GM19240 (cell line): ENCODE measurements at regions not wholly inside any gene's neighbourhood (a gene's known extent, or its start where the extent isn't known, plus 50 kb on each side); places are given as distances from the start of the nearest gene placed in this dataset.

ENCODE experiments used
- DNase-seq: peaks from one replicate; pipeline ENCODE4 v3.0.0; 2011; ENCODE audit warnings: low spot score; ENCODE audit not compliant: insufficient read length

DNA sequence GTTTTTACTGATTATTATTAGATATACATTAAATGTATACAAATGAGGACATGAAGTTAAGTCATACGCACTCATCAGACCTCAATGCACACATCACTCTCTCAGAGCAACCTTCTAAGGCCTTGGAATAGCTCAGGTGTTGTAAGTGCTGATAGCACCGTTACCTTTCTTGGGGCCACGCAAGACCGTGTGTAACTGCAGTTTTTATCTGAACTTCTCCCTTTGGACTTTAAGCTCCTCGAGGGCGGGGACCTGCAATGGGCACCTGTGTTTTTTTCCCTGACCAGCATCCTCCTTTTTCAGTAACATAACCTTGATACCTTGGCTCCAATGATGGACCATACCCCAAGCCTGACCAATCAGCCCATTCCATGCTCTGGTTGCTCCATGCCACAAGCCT is 136.5 kb upstream of the TMCC3 start:
- no peak for DNase-seq

DNA sequence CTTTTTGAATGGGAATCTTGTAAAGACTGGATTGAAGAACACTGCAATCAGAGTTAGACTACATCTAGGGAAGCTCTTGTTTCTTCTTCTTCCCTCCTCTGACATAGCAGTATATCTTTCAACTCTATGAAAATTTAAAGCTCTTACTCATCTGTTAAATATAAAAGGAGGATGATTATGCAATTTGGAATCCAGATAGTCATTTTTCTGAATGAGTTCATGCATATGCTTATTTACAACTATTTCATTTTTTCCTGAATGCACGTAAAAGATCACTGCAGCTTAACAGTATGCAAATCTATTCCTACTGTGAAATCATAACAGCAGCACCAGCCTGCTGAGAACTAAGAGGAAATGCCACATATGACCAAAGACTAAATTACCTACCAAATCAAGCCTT is 133.5 kb upstream of the TMCC3 start:
- no peak for DNase-seq

DNA sequence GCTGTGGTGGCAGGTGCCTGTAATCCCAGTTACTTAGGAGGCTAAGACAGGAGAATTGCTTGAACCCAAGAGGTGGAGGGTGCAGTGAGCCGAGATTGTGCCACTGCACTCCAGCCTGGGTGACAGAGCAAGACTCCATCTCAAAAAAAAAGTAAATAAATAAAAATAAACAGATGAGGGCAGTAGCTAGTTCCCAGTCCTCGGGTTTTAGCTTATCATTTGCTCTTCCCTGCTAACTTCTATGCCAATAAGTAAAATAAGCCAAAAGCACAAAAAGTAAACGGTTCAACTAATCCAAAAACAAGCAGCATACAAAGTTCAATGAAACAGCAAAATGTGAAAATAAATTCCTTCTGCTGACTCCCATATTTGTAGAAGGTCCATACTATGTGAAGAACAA is 133.0 kb upstream of the TMCC3 start:
- DNase-seq: no peak

DNA sequence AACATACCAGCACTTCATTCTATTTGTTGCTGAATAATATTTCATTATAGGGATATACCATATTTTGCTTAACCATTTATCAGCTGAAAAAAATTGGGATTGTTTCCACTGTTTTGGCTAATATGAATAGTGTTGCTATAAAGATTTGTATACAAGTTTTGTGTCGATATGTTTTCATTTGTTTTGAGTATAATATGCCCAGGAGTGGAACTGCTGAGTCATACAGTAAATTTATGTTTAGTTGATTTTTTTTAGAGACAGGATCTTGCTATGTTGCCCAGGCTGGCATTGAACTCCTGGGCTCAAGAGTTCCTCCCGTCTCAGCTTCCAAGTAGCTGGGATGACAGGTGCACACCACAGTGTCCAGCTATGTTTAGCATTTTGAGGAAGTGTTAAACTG is 131.5 kb upstream of the TMCC3 start:
- no peak for DNase-seq

DNA sequence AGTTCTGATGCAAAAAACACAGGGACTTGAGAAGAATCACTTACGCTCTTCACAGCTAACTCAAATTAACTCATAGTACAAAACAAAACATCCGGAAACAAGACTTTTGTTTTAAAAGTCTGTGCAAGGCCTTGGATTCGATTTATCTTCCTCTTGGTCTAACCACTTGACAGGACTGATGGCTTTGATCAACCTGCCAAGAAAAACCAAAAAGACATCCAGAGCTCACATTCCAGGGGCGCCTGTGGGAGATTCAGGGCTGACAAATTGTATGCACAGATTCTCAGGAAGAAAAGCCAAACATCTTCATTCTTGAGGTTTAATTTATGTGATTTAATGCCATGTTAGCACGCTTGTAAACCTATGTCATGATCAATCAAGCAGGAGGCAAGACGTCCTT is 129.1 kb upstream of the TMCC3 start:
- DNase-seq: no peak

DNA sequence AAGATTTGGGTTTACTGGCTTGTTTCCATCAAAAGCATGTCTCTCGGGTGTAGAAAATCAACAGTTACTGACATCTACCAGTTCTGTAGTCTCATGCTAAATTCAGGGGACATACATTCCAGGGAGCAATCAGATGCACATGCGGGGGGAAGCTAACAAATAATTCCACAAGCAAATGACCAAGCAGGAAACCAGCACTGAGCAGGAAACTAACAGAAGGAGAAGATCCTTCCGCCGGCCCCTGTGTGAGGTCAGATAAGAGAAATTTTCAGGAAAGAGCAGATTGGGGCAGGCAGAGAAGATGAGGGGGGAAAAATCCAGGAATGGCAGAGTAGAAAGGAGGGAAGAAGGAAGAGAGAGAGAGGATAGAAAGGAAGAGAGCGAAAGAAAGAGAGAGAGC is 127.6 kb upstream of the TMCC3 start:
- no peak for DNase-seq

DNA sequence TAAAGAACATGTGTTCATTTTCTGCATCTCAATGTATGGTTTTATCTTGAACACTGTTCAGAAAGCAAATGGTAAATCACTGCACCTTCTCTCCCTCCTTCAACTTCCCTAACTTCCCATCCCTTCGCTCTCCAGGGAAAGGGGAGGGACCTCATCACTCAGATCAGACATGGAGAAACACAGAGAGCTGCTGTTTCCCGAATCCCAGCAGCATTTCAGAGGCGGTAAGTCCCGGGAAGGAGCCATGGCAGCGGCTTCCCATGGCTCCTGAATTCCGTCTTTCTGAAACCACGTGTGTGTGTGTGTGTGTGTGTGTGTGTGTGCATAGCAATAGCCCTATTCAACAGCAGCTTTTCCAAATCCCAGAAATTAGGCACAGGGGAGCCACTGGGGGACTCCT is 125.4 kb upstream of the TMCC3 start:
- no peak for DNase-seq

DNA sequence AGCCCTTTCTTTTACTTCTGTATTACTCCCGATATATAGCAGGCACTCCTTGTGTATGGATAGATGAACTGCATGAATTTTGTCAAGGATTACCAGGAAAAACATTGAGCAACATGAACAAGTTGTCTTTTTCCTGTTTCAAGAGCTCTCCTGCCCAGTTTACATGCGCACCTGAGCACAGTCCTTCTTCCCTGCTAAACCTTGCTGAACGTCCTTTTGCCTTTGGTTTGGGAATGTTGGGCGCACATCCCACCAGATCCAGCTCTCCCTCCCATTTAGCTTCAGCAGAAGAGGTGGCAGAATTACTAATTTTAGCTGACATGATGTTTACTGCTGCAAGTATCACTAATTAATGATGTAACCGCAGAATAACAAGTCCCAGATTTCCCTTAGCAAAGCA is 121.4 kb upstream of the TMCC3 start:
- DNase-seq: no peak

DNA sequence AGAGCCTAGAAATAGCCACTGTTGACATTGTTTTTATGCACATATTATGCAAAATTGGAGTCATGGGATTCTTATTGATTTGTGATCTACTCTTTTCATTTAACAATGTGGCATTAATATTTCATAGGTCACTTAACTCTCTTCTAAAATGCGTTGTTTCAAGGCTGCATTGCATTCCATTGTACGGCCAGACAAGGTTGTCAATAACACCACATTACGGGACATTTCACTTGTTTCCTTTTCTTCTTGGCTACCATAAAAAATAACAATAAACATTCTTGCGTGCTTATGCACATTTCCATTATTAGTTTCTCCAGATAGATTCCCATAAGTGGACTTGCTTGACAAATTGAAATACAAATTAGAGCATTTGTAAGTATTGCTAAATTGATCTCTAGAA is 120.8 kb upstream of the TMCC3 start:
- no peak for DNase-seq

DNA sequence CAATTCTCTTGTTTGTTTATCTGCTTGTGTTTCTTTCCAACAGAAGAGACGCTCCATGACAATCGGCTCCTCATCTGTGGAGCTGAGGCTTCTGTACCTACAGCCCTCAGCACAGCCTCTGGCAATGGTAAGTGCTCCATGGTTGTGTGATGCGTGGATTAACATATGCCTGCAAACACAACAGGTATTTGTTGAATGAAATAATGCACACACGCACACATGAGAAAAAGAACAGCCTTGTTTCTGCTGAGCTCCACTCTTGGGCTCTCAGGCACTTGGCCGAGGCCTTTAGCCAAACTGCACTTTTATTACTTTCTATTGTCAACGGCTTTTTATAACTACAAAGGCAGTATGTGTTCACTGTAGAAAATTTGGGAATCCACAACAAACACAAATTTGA is 120.4 kb upstream of the TMCC3 start:
- no peak for DNase-seq

DNA sequence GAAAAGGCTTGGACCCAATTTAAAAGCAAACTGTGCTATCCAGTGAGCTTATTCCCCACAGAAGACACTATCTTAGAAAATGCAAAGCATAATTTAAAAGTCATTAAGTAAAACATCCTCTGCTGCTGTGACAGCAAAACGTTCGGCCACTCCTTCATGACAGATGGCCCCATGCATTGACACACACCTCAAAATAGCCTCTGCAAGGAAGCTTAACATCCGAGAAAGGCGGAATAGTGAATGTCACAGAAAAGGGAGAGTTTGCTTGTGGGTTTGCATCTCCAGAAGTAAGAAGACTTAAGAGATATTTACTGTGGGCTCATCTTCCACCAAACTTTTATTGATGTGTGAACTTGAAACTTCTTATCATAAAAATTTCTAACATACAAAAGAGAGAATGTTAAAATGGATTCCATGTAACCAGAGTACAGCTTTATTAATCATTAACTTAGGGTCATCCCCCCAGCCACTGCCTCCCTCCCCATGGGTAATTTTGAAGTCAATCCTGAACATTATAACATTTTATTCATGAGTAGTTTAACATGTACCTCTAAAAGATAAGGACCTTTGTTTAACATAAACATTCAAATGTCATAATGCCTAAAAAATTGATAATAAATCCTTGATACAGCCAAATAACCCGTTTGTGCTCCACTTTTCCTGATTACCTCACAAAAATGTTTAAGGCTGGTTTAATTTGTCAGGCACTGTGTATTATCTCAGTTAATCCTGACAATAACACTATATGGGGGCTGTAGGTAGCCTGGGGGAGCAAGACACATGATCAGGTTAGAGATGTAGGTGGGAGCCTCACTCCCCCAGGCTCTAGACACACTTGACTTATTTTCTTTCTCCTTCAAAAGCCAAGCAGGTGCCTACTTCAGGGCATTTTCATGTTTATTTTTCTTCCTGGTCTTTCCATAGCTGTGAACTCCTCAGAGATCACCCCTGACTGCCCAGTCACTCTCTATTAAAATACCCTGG is 119.7 kb upstream of the TMCC3 start:
- no peak for DNase-seq

DNA sequence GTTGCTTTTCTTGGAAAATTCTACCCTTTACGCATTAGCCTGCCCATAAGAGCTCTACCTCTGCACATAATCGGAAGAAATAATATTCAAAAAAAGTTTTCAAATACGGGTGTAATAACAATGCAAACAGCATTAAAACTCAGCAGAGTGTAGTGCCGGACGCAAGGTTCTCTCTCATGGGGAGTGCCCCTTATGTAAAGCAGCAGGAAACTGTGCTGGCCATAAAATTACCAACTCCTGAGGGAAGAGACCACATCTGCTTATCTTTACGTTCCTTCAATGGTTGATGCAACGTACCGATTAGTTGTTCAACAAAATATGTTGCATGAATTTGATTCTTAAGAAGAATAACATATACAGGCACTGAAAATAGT is 118.7 kb upstream of the TMCC3 start:
- DNase-seq: no peak

DNA sequence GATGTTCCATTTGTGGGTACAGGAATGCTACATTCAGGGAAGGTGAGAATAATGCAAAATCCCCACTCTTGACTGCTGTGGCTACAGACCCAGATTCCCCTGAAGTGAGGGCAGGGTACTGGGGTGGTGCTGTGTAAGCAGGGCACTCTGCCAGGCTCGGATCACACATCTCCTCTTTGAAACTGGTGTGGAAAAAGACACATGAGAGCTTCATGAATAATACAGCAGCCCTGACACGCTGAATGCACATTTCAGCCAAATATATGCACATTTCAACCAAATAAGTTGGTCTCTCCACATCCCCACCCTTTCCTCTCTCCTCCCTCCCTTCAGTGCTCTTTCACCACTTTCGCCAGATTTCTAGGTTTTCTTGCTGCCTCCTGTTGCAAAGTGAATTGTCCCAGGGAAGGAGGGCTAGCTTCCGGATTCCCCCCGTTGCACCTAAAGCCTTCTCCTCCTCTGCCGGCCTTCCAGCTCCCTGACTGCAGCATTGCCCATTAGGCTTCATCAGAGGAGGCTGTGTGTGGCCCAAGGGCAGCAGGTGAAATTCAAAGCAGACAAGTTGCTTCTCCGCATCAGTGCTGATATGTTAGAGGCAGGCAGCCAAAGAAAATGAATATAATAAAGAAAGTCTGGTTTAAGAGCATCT is 118.2 kb upstream of the TMCC3 start:
- DNase-seq: no peak

DNA sequence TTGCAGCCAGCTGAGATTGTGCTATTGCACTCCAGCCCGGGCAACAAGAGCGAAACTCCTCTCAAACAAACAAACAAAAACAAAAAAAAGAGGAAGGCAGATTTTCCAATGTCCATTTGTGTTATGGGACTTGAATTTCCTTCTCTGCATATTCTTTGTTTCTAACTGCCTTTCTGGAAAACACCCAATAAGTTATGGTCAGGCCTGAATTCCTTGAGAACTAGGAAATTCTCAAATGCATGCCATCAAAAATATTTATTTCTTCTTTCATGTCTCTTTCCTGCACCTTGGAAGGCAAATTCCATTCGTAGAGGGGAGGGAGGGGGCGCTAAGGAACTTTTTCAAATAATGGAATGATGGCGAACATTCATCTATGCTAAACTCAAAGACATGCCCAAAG is 117.6 kb upstream of the TMCC3 start:
- DNase-seq: no peak

DNA sequence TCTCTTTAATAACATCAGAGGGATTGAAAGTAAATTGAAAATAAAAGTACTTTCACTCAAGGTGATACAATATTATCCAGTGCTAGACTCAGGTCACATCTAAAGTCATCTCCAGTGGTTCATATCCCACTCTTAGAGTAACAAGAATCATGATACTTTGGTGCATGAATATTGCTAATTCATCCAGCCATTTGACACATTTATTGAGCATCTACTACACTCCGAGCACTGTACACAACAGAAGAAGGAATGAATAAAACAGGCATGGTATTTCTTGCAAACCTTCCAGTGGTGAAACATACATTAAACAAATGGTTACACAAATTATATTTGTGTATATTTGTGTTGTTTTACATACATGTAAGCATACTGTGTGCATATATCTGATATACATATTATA is 116.0 kb upstream of the TMCC3 start:
- DNase-seq: no peak

DNA sequence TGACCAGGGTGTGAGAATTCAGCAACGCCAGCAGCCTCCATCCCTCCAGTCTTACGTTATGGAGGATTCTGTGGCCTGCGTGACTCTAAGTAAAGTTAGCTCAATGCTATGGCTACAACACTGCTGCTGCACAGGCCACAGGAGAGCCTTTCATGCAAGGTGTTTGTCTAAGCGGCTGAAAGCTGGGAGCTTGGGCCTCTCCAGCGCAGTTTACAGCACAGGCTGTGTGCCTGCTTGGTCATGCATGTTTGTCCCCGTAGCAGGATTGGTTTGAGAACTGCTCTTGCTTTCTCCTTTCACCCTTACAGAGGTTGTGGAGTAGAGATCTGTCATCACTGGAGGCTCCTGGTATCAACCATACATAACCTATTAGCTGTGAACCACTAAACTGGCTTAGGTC is 113.1 kb upstream of the TMCC3 start:
- DNase-seq: no peak

DNA sequence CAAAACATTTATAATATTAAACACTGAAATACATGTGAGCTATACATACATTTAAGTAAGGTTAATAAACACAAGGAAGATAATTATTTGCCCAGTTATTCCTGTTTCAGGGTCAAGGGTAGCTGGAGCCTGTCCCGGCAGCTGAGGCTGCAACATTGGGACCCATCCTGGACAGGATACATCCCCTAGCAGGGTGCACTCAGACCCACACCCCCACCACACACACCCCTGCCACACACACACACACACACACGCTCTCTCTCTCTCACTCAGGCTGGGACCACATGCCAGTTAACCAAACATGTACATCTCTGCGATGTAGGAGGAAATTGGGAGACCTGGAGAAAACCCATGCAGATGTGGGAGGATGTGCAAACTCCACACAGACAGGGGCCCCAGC is 112.6 kb upstream of the TMCC3 start:
- DNase-seq: no peak

DNA sequence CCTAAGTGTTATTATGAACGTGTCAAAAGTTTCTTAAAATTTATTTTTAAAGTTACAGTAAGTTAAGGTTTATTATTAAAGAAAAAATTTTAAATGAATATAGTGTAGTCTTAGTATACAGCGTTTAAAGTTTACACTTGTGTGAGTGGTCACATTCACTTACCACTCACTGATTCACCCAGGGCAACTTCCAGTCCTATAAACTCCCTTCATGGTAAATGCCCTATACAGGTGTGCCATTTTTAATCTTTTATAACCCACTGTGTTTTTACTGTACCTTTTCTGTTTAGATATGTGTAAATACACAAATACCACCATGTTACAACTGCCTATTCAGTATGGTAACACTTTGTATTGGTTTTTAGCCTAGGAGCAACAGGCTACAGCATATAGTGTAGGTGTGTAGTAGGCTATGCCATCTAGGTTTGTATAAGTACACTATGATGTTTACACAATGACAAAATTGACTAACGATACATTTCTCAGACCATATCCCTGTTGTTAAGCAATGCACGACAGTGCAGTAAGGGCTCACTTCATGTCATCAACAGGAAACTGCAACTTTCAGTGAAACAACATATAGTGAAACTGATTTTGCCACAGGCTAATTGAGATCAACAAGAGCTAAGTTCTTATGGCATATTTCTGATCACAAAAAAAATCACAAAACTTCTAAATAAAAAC is 112.0 kb upstream of the TMCC3 start:
- DNase-seq: no peak

DNA sequence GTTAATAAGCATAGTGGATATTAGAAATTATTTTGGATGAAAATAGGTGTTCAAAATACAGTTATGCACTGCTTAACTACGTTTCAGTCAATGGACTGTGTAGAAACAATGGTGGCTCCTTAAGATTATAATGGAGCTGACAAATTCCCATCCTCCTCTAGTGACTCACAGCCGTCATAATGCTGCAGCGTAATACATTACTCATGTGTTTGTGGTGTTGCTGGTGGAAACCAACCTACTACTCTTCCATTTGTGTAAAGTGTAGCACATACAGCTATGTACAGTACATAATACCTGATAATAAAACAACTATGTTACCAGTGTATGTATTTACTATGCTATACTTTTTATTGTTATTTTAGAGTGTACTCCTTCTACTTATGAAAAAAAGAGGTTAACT is 111.2 kb upstream of the TMCC3 start:
- no peak for DNase-seq

DNA sequence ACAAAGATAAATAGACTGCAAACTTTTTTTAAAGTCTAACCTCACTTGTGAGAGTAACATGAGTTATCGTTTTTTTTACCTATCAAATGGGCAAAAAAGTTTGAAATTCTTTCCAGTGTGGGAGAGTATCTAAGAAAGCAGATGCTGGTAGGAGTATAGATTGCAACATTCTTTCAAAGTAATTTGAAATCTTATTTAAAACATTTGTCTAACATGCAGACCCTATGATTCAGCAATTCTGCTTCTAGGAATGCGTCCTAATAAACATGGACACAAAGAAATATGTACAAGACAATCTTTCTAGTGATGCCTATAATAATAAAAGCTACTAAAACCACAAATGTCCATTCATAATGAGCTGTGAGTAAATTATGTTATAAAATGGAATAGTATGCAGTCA is 110.4 kb upstream of the TMCC3 start:
- no peak for DNase-seq

DNA sequence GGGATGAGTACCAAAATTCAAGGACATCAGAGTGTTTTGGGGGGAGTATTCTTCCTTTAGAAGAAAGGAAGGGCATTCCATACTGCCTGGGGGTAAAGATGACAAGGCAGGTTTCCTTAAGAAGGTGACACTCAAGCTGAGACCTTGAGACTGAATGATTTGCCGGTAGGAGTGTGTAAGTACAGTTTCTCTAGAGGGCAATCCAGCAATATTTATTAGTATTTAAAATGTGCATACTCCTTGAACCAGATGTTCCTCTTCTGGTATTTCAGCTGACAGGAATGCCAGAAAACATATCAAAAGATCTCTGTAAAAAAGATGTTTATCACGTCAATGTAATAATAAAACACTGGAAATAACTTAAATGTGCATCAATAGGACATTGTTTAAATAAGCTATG is 106.4 kb upstream of the TMCC3 start:
- DNase-seq: no peak

DNA sequence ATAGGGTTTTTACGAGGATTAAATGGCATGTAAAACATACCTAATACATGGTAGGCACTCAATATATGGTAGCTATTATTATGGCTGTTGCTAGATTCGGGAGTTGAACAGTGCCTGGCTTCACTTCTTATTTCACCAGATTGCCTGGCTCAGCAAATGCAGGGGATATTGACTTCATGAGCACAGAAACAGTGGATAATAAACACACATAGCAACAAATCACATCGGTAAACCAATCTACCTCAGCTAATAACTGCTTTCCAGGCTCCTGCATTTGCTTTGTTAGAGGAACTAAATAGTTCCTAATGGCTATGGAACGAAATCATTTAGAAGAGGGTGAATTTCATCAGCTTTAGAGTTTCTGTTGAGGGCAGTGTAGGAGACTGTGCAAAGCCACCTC is 105.2 kb upstream of the TMCC3 start:
- no peak for DNase-seq

DNA sequence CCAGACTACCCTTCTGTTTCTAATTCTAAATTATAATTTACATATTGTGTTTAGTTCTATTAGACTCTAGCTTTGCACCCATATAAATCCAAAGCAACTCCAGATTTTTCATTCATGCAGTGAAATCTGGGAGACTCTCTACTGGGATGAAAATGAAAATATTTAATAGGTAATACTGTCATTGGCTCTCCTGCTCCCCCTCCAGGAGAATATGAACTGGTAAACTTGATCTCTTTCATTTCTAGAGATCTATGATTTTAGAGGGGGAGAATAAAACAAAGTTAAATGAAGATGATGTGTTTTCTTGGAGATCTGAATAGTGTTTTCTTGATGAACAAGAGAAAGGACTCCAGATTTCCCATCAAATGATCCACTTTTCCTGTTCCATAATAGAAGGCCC is 104.3 kb upstream of the TMCC3 start:
- DNase-seq: no peak
